ENCODE measurements at regions not wholly inside any gene's neighbourhood (a gene's known extent, or its start where the extent isn't known, plus 50 kb on each side); places are given as distances from the start of the nearest gene placed in this dataset.

GRCh38 chr9:79215821-79216220 lies 355.9 kb upstream of the TLE4 start:
- no peak for TF ChIP-seq CTCF (IDR thresholded peaks at IDR 0.05)
- no peak for TF ChIP-seq EZH2 (IDR thresholded peaks at IDR 0.05)
